Sigmoid colon (tissue), 4 donors: ENCODE measurements at regions not wholly inside any gene's neighbourhood (a gene's known extent, or its start where the extent isn't known, plus 50 kb on each side); places are given as distances from the start of the nearest gene placed in this dataset.

Experiments
- CTCF ChIP-seq, 4 experiments: fragments of 450-650 bp in 3 of 4; fragments of 200-600 bp in 1 of 4; IDR thresholded peaks; one replicate each; pipeline ENCODE4 v1.5.1; 2016 to 2019; ENCODE audit warnings: antibody characterized with exemption in 4 of 4, mild to moderate bottlenecking in 3 of 4, moderate library complexity in 2 of 4
- POLR2A ChIP-seq, 2 donors: fragments of 450-650 bp; IDR thresholded peaks; one replicate each; pipeline ENCODE4 v1.6.1; 2016; ENCODE audit warnings: antibody characterized with exemption in 2 of 2, mild to moderate bottlenecking in 2 of 2, moderate library complexity in 2 of 2
- POLR2AphosphoS5 ChIP-seq, 4 donors: sonication (generic); formaldehyde crosslinking; IDR thresholded peaks; one replicate each; pipeline ENCODE4 v1.6.1; 2017; ENCODE audit warnings: antibody characterized with exemption in 4 of 4

- no peak for TF ChIP-seq POLR2AphosphoS5 (IDR thresholded peaks at IDR 0.05)
- no peak for TF ChIP-seq CTCF (IDR thresholded peaks at IDR 0.05)
- no peak for TF ChIP-seq POLR2A (IDR thresholded peaks at IDR 0.05)
These were observed 56.9 kb upstream of the GALNT10 start for GRCh38 chr5:154133591-154133990.
